LNCAP (cell line): ENCODE measurements at regions not wholly inside any gene's neighbourhood (a gene's known extent, or its start where the extent isn't known, plus 50 kb on each side); places are given as distances from the start of the nearest gene placed in this dataset.

ENCODE experiments used
- CTCF ChIP-seq: fragments of 450-650 bp; IDR thresholded peaks from 2 replicates; pipeline ENCODE4 v1.5.1; 2017; ENCODE audit warnings: mild to moderate bottlenecking

- no peak for TF ChIP-seq CTCF
Measured at GRCh38 chrX:33379839-33380238, 168.5 kb upstream of the DMD start.

- no peak for TF ChIP-seq CTCF
Measured at GRCh38 chrX:33357606-33358005, 146.3 kb upstream of the DMD start.

GRCh38 chrX:33339219-33339618, 127.9 kb upstream of the DMD start:
- no peak for TF ChIP-seq CTCF

- peak; percentile 46; the same call in 1 of the 2 replicates for TF ChIP-seq CTCF
Measured at GRCh38 chrX:33336783-33337182, 125.4 kb upstream of the DMD start.

- no peak for TF ChIP-seq CTCF
Measured at GRCh38 chrX:33333271-33333670, 121.9 kb upstream of the DMD start.

- TF ChIP-seq CTCF: no peak
Measured at GRCh38 chrX:33330798-33331197, 119.4 kb upstream of the DMD start.

- no peak for TF ChIP-seq CTCF
Measured at GRCh38 chrX:33324099-33324498, 112.8 kb upstream of the DMD start.

- no peak for TF ChIP-seq CTCF
Measured at GRCh38 chrX:33307911-33308354, 96.6 kb upstream of the DMD start.
